H9 (cell line): ENCODE measurements at regions not wholly inside any gene's neighbourhood (a gene's known extent, or its start where the extent isn't known, plus 50 kb on each side); places are given as distances from the start of the nearest gene placed in this dataset.

Source experiments
- DNase-seq: peaks from one replicate; pipeline ENCODE4 v3.0.0-alpha.2; 2017
- H2AFZ ChIP-seq: one replicate; pipeline ENCODE4 v1.6.1; 2013; ENCODE audit warnings: mild to moderate bottlenecking, low read length, control low read depth, moderate library complexity
- H2AK5ac ChIP-seq: 2 replicates; pipeline ENCODE4 v1.6.1; 2013; ENCODE audit warnings: low read length, control low read depth, mixed read lengths; ENCODE audit not compliant: insufficient read length
- H2BK120ac ChIP-seq: one replicate; pipeline ENCODE4 v1.6.1; 2013; ENCODE audit warnings: low read depth, mild to moderate bottlenecking, low read length, control low read depth, inconsistent platforms; ENCODE audit not compliant: poor library complexity, severe bottlenecking
- H2BK12ac ChIP-seq: 2 replicates; pipeline ENCODE4 v1.6.1; 2013; ENCODE audit warnings: low read length, control low read depth, mixed read lengths, low read depth; ENCODE audit not compliant: insufficient read length
- H2BK15ac ChIP-seq: 2 replicates; pipeline ENCODE4 v1.6.1; 2013; ENCODE audit warnings: low read depth, low read length, control low read depth
- H2BK20ac ChIP-seq: one replicate; pipeline ENCODE4 v1.6.1; 2013; ENCODE audit warnings: low read depth, mild to moderate bottlenecking, low read length, control low read depth, inconsistent platforms; ENCODE audit not compliant: poor library complexity, severe bottlenecking
- H2BK5ac ChIP-seq: 2 replicates; pipeline ENCODE4 v1.6.1; 2013; ENCODE audit warnings: low read length, control low read depth, mixed read lengths; ENCODE audit not compliant: insufficient read length
- H3K14ac ChIP-seq: 2 replicates; pipeline ENCODE4 v1.6.1; 2013; ENCODE audit warnings: low read length, control low read depth; ENCODE audit not compliant: insufficient read depth
- H3K18ac ChIP-seq: 2 replicates; pipeline ENCODE4 v1.6.1; 2013; ENCODE audit warnings: low read depth, mild to moderate bottlenecking, mixed read lengths, low read length, control low read depth; ENCODE audit not compliant: insufficient read length
- H3K23ac ChIP-seq: 2 replicates; pipeline ENCODE4 v1.6.1; 2013; ENCODE audit warnings: low read length, control low read depth, mixed read lengths, low read depth; ENCODE audit not compliant: insufficient read length
- H3K23me2 ChIP-seq: 2 replicates; pipeline ENCODE4 v1.6.1; 2013; ENCODE audit warnings: low read depth, mild to moderate bottlenecking, mixed read lengths, low read length, control low read depth; ENCODE audit not compliant: insufficient read length, poor library complexity, severe bottlenecking
- H3K27ac ChIP-seq: 2 replicates; pipeline ENCODE4 v1.5.1; 2013; ENCODE audit warnings: low read length, control low read depth, mixed read lengths, low read depth; ENCODE audit not compliant: insufficient read length
- H3K27me3 ChIP-seq: 2 replicates; pipeline ENCODE4 v1.6.1; 2013; ENCODE audit warnings: low read length, control low read depth, inconsistent platforms; ENCODE audit not compliant: insufficient read depth
- H3K4ac ChIP-seq: 2 replicates; pipeline ENCODE4 v1.6.1; 2013; ENCODE audit warnings: low read depth, mild to moderate bottlenecking, control low read depth, inconsistent platforms, low read length, moderate library complexity
- H3K4me1 ChIP-seq: 2 replicates; pipeline ENCODE4 v1.6.1; 2013; ENCODE audit warnings: low read length, control low read depth, inconsistent platforms; ENCODE audit not compliant: insufficient read depth
- H3K4me2 ChIP-seq: 2 replicates; pipeline ENCODE4 v1.6.1; 2013; ENCODE audit warnings: low read length, control low read depth, mixed read lengths; ENCODE audit not compliant: insufficient read length, insufficient read depth
- H3K56ac ChIP-seq: 2 replicates; pipeline ENCODE4 v1.6.1; 2013; ENCODE audit warnings: low read depth, mild to moderate bottlenecking, mixed read lengths, low read length, control low read depth; ENCODE audit not compliant: insufficient read length
- H3K79me1 ChIP-seq: 2 replicates; pipeline ENCODE4 v1.6.1; 2013; ENCODE audit warnings: low read depth, mild to moderate bottlenecking, moderate library complexity, low read length, control low read depth, inconsistent platforms; ENCODE audit not compliant: insufficient read depth, poor library complexity, severe bottlenecking
- H3K79me2 ChIP-seq: 2 replicates; pipeline ENCODE4 v1.6.1; 2013; ENCODE audit warnings: low read length, control low read depth, inconsistent platforms; ENCODE audit not compliant: insufficient read depth
- H3K9ac ChIP-seq: 2 replicates; pipeline ENCODE4 v1.6.1; 2013; ENCODE audit warnings: low read length, control low read depth, mixed read lengths; ENCODE audit not compliant: insufficient read length; ENCODE audit errors: extremely low read depth
- H3K9me3 ChIP-seq: one replicate; pipeline ENCODE4 v1.6.1; 2013; ENCODE audit warnings: low read depth, low read length, inconsistent platforms; ENCODE audit not compliant: control insufficient read depth
- H3T11ph ChIP-seq: one replicate; pipeline ENCODE4 v1.6.1; 2013; ENCODE audit warnings: mild to moderate bottlenecking, low read length, control low read depth, inconsistent platforms
- H4K20me1 ChIP-seq: one replicate; pipeline ENCODE4 v1.6.1; 2013; ENCODE audit not compliant: control insufficient read depth, insufficient read length, insufficient read depth
- H4K5ac ChIP-seq: 2 replicates; pipeline ENCODE4 v1.6.1; 2013; ENCODE audit warnings: low read depth, mild to moderate bottlenecking, mixed read lengths, low read length, control low read depth; ENCODE audit not compliant: insufficient read length
- H4K8ac ChIP-seq: replicated peaks from 2 replicates; pipeline ENCODE4 v1.6.1; 2013; ENCODE audit warnings: low read length, control low read depth, mixed read lengths, low read depth; ENCODE audit not compliant: insufficient read length
- H4K91ac ChIP-seq: 2 replicates; pipeline ENCODE4 v1.6.1; 2013; ENCODE audit warnings: low read depth, mild to moderate bottlenecking, moderate library complexity, mixed read lengths, low read length, control low read depth; ENCODE audit not compliant: insufficient read length
- H3K27ac Mint-ChIP-seq, 3 experiments: 2 replicates in 2 of 3; 3 replicates in 1 of 3; pipeline ENCODE4 v1.8.0; 2020 to 2021; ENCODE audit warnings: mixed read lengths in 3 of 3, mild to moderate bottlenecking in 1 of 3, moderate library complexity in 1 of 3
- H3K27me3 Mint-ChIP-seq: 2 replicates; pipeline ENCODE4 v1.8.0; 2021; ENCODE audit warnings: low read depth, mild to moderate bottlenecking, moderate library complexity, mixed read lengths
- H3K36me3 Mint-ChIP-seq, 3 experiments: 2 replicates in 2 of 3; 3 replicates in 1 of 3; pipeline ENCODE4 v1.8.0; 2020 to 2021; ENCODE audit warnings: low read depth in 3 of 3, mixed read lengths in 3 of 3; ENCODE audit not compliant: insufficient read depth in 1 of 3
- H3K4me1 Mint-ChIP-seq, 2 experiments: 2 replicates each; pipeline ENCODE4 v1.8.0; 2020; ENCODE audit warnings: mixed read lengths in 2 of 2
- H3K4me3 Mint-ChIP-seq, 2 experiments: 2 replicates in 1 of 2; 3 replicates in 1 of 2; pipeline ENCODE4 v1.8.0; 2020 to 2021; ENCODE audit warnings: mild to moderate bottlenecking in 2 of 2, mixed read lengths in 2 of 2, moderate library complexity in 1 of 2
- H3K9me3 Mint-ChIP-seq, 2 experiments: 2 replicates in 1 of 2; 3 replicates in 1 of 2; pipeline ENCODE4 v1.8.0; 2020; ENCODE audit warnings: mild to moderate bottlenecking in 2 of 2, mixed read lengths in 2 of 2, moderate library complexity in 1 of 2
- CTCF ChIP-seq: fragments of 200-600 bp; sonication (generic); conservative IDR thresholded peaks from 3 replicates; pipeline ENCODE4 v1.8.0; 2021; ENCODE audit warnings: antibody characterized with exemption, mild to moderate bottlenecking
- WGBS: extraction: QIAGEN DNeasy Blood & Tissue Kit; methylation state at CpG from one replicate; pipeline ENCODE4 v1.1.7; 2013; ENCODE audit warnings: missing lambda C conversion rate, low lambda C conversion rate, mixed read lengths; ENCODE audit not compliant: insufficient read length; ENCODE audit errors: extremely low coverage; 5-methylcytosine and 5-hydroxymethylcytosine counted together

DNA sequence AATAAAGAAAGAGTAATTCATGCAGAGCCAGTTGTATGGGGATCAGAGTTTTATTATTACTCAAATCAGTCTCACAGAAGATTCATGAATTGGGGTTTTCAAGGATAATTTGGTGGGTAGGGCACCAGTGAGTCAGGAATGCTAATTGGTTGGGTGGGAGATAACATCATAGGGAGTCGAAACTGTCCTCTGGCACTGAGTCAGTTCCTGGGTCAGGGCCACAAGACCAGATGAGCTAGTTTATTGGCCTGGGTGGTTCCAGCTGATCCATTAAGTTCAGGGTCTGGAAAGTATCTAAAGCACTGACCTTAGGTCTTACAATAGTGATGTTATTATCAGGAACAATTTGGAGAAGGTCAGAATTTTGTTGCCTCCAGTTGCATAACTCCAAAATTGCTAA is 998.6 kb upstream of the EPHA6 start:
- H4K8ac ChIP-seq = no peak overlapping the region
- DNase-seq = no peak
- no peak overlapping the region for H3K27ac ChIP-seq
- no peak overlapping the region for H2BK120ac ChIP-seq
- no peak overlapping the region for H2AFZ ChIP-seq
- no peaks in the 10 kb centered on the region for H3K23me2 ChIP-seq
- H3K4ac ChIP-seq = no peak overlapping the region
- no peak overlapping the region for H2BK12ac ChIP-seq
- no peaks in the 10 kb centered on the region for H3K4me1 ChIP-seq
- H3T11ph ChIP-seq = no peak overlapping the region
- no peaks in the 10 kb centered on the region for H3K27me3 Mint-ChIP-seq
- no peak overlapping the region; a peak in 1 of 7 replicates for H3K27ac Mint-ChIP-seq
- no peak overlapping the region for H2AK5ac ChIP-seq
- H3K56ac ChIP-seq = no peak overlapping the region
- no peak overlapping the region for H3K18ac ChIP-seq
- no peaks in the 10 kb centered on the region for H3K27me3 ChIP-seq
- H4K91ac ChIP-seq = no peak overlapping the region
- no peak for TF ChIP-seq CTCF
- H3K79me1 ChIP-seq = no peaks in the 10 kb centered on the region
- H2BK20ac ChIP-seq = no peak overlapping the region
- no peaks in the 10 kb centered on the region for H3K36me3 Mint-ChIP-seq
- WGBS = no CpG with 5 or more reads among the region's 1 CpG
- H4K5ac ChIP-seq = no peak overlapping the region
- no peaks in the 10 kb centered on the region for H3K9me3 ChIP-seq
- H3K4me2 ChIP-seq = no peak overlapping the region
- H4K20me1 ChIP-seq = no peaks in the 10 kb centered on the region
- H3K9ac ChIP-seq = no peak overlapping the region
- no peak overlapping the region for H3K4me3 Mint-ChIP-seq
- H2BK15ac ChIP-seq = no peak overlapping the region
- no peak overlapping the region for H3K23ac ChIP-seq
- no peak overlapping the region for H2BK5ac ChIP-seq
- H3K14ac ChIP-seq = no peak overlapping the region
- no peaks in the 10 kb centered on the region for H3K79me2 ChIP-seq
- H3K9me3 Mint-ChIP-seq = peaks cover 0 to under 1% of the 10 kb centered on the region in 2 experiments; a peak in 1 of 5 replicates
- peaks cover 10 to 16% of the 10 kb centered on the region in 2 experiments for H3K4me1 Mint-ChIP-seq
